Spinal cord (tissue), 9 donors: ENCODE measurements at regions not wholly inside any gene's neighbourhood (a gene's known extent, or its start where the extent isn't known, plus 50 kb on each side); places are given as distances from the start of the nearest gene placed in this dataset.
A peak's percentile ranks its signal among the peaks of the same experiment; 100 is the strongest.

Experiments
- DNase-seq, 6 donors: peaks; one replicate each; pipeline versions ENCODE4 v3.0.0 to v3.0.0-alpha.2; 2013 to 2015; ENCODE audit warnings: low spot score in 6 of 6, low read depth in 4 of 6
- H3K27ac ChIP-seq: one replicate; pipeline ENCODE4 v1.5.1; 2013; ENCODE audit warnings: low read depth, low read length, control low read depth
- H3K27me3 ChIP-seq: one replicate; pipeline ENCODE4 v1.6.1; 2013; ENCODE audit warnings: low read length; ENCODE audit not compliant: control insufficient read depth, insufficient read depth
- H3K36me3 ChIP-seq: one replicate; pipeline ENCODE4 v1.6.1; 2013; ENCODE audit warnings: low read length; ENCODE audit not compliant: control insufficient read depth, insufficient read depth
- H3K4me1 ChIP-seq: one replicate; pipeline ENCODE4 v1.6.1; 2013; ENCODE audit warnings: low read length; ENCODE audit not compliant: control insufficient read depth, insufficient read depth
- H3K4me3 ChIP-seq: one replicate; pipeline ENCODE4 v1.5.1; 2013; ENCODE audit warnings: low read depth, low read length, control low read depth
- H3K9me3 ChIP-seq: one replicate; pipeline ENCODE4 v1.6.1; 2013; ENCODE audit warnings: low read length; ENCODE audit not compliant: control insufficient read depth, insufficient read depth
- WGBS: methylation state at CpG from one replicate; pipeline ENCODE4 v1.1.5; 2013; ENCODE audit warnings: missing lambda C conversion rate; ENCODE audit not compliant: insufficient coverage; 5-methylcytosine and 5-hydroxymethylcytosine counted together
- donor health status: healthy.

DNA sequence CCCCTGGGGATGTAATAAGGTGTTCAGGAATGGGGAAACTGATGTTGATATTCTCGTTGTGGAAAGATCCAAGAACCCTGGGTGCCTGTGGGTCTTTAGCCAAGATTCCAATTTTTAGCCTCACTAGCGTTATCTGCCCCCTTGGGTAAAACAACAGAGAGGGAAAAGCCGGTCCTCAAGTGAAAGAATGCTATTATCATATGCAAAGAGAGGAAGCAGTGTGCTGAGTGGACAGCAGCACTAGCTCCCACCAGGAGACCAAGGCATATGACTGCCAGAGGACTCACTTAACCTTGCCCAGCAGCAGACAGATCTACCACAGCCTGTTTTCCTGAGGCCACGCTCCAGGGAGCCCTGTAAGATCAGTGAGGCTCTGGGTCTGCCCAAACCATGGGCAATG lies 257.9 kb upstream of the CPEB2 start:
- Histone ChIP-seq H3K4me3 (no peak overlapping the region), H3K27me3 (no peaks in the 10 kb centered on the region), H3K36me3 (no peaks in the 10 kb centered on the region), H3K27ac (no peak overlapping the region), H3K9me3 (no peaks in the 10 kb centered on the region), H3K4me1 (no peaks in the 10 kb centered on the region)
- WGBS, result 43% methylated on average over 3 of the region's 4 CpGs
- DNase-seq, result no peak

DNA sequence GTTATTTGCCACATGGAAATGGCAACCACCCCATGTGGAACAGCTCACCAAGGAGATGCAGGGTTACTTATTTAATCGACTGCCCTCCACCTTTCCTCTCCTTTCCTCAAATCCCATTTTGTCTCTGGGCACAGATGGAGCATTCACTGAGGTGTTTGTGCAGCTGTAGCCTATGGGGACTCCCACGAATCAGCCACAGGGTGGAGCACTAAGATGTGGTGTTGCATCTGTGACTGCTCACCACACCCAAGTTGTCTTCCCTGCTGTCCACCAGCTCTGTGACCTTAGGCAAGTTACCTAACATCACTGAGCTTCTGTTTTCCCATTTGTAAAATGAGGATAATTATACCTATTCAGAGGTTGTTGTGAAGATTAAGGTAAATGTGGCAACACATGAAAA lies 252.4 kb upstream of the CPEB2 start:
- no peaks in the 10 kb centered on the region for H3K27me3 ChIP-seq
- H3K36me3 ChIP-seq, result no peaks in the 10 kb centered on the region
- H3K27ac ChIP-seq, result no peak overlapping the region
- H3K4me1 ChIP-seq, result no peaks in the 10 kb centered on the region
- peaks cover 2% of the 10 kb centered on the region for H3K9me3 ChIP-seq
- no peak overlapping the region for H3K4me3 ChIP-seq
- 40% methylated on average over 1 of the region's 2 CpGs for WGBS
- peak in 1 of 6 donors; percentile 5 for DNase-seq

DNA sequence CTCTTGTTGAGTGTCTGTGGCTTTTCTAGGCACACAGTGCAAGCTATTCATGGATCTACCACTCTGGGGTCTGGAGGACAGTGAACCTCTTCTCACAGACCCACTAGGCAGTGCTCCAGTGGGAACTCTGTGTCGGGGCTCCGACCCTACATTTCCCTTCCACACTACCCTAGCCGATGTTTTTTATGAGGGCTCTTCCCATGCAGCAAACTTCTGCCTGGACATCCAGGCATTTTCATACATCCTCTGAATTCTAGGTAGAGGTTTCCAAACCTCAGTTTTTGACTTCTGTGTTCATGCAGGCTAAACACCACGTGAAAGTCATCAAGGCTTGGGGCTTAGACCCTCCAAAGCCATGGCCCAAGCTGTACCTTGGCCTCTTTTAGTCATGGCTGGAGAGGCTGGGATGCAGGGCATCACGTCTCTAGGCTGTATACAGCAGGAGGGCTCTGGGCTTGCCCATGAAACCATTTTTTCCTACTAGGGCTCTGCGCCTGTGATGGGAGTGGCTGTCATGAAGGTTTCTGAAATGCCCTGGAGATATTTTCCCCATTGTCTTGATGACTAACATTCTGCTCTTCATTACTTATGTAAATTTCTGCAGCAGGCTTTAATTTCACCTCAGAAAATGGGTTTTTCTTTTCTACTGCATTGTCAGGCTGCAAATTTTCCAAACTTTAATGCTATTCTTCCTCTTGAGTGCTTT lies 249.8 kb upstream of the CPEB2 start:
- WGBS, result 81% methylated on average over 4 of the region's 6 CpGs
- no peak for DNase-seq
- H3K4me3 ChIP-seq, result no peak overlapping the region
- no peaks in the 10 kb centered on the region for H3K27me3 ChIP-seq
- H3K9me3 ChIP-seq, result peaks cover 2% of the 10 kb centered on the region
- no peaks in the 10 kb centered on the region for H3K36me3 ChIP-seq
- no peak overlapping the region for H3K27ac ChIP-seq
- H3K4me1 ChIP-seq, result no peaks in the 10 kb centered on the region

DNA sequence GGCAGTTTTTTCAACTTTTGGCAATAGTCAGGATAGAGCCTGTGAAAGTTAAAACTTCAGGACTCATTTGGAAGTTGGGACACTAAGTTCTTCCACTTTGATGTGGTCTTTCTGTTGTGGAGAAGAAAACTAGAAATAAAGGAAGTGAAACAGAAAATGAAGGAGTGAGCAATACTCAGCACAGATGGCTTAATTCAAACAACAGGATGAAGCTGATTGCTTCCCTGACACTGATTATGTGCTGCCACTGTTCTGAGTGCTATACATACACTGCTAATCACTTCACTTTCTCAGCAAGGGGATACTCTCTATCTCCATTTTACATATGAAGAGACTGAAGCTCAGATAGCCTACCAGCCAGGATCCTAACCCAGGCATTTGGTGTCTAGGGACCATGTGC lies 235.1 kb upstream of the CPEB2 start:
- Histone ChIP-seq H3K4me1 (no peaks in the 10 kb centered on the region), H3K9me3 (no peaks in the 10 kb centered on the region), H3K4me3 (no peak overlapping the region), H3K27ac (no peak overlapping the region), H3K36me3 (no peaks in the 10 kb centered on the region), H3K27me3 (no peaks in the 10 kb centered on the region)
- DNase-seq, result peak in 1 of 6 donors; percentile 3

DNA sequence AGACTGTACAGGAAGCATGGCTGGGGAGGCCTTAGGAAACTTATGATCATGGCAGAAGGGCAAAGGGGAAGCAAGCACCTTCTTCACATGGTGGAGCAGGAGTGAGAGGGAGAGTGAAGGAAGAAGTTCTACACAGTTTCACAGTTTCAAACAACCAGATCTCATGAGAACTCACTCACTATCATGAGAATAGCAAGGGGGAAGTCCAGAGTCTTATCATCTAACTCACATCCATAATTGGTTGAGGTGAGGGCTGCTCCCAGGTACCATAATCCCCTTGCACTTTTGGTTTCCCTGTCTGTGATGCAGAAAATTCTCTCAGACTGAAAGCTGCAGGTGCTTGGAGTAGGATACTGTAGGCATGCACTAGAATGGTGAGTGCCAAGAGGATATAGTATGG lies 233.8 kb upstream of the CPEB2 start:
- H3K4me3 ChIP-seq, result no peak overlapping the region
- no peaks in the 10 kb centered on the region for H3K4me1 ChIP-seq
- no peak for DNase-seq
- H3K36me3 ChIP-seq, result no peaks in the 10 kb centered on the region
- no peaks in the 10 kb centered on the region for H3K9me3 ChIP-seq
- no peak overlapping the region for H3K27ac ChIP-seq
- no peaks in the 10 kb centered on the region for H3K27me3 ChIP-seq

DNA sequence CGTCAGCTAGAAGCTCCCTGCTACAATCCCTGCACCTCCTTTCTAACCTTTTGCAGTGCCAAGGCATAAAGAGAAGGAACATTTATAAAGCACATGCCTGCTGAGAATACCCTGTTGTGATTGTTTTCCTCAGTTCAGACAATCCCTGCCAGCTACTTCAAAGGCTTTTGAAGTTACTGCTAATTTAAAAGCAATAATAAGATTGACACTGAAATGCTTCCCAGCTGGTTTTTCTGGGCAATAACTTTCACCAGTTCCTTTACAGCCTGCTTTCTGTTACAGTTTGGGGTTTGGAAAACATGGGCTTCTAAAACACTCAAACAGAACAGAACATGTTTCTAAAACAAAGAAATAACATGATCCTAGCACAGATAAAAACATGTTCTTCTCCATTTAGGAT lies 232.3 kb upstream of the CPEB2 start:
- 14% methylated on average over 1 of the region's 1 CpG for WGBS
- Histone ChIP-seq H3K27ac (no peak overlapping the region), H3K36me3 (no peaks in the 10 kb centered on the region), H3K4me3 (no peak overlapping the region), H3K27me3 (no peaks in the 10 kb centered on the region), H3K9me3 (no peaks in the 10 kb centered on the region), H3K4me1 (no peaks in the 10 kb centered on the region)
- DNase-seq, result peak in 3 of 6 donors; percentile 7 to 68 (median 40)

DNA sequence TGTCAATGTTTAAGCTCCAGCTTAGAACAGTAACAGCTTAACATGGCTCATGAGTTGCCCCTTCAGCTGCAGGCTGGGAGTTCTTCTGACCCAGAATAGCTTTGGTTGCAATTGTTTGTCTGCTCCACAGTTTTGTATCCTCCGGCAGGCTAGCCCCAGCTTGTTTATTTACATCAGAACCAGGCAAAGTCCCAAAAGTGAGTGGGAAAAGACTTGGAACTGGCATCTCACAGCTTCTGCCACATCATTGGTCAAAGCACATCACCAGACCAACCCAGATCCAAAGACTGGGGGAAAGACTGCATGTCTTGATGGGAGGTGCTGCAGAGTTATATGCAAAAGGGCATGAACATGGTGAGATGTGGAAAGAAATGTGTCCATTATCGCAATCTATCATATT lies 231.2 kb upstream of the CPEB2 start:
- WGBS, result no CpG with 5 or more reads among the region's 2 CpGs

DNA sequence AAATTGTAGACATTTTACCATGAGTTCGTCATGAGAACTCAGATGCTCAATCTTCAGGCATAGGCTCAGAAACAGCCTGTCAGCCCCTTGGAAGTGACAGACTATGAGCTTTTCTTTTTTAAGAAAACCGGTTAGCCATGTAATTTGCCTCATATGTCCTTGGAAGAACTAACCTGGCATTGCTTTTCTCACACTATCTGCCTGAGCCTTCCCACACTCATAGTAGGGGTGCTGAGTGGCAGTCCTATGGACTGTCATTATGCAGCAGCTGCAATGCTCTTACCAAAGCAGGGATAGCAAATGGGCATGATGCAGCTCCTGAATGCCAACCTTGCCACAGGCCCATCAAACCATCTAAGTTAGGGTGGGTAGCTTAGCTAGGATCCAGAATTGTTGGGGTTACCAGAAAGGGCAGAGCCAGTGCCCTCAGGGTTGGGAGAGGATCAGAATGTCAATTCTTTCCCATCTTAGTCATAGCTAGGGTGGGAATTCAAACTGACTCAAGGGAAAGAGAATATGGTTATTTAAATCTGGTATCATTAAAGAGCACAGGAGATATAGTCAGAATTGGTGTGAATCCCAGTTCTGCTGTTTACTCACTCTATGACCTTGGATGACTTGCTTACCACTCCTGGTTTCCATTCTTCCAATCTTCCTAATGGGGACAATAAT lies 230.6 kb upstream of the CPEB2 start:
- Histone ChIP-seq H3K9me3 (no peaks in the 10 kb centered on the region), H3K4me1 (no peaks in the 10 kb centered on the region), H3K36me3 (no peaks in the 10 kb centered on the region), H3K27me3 (no peaks in the 10 kb centered on the region), H3K4me3 (no peak overlapping the region), H3K27ac (no peak overlapping the region)
- DNase-seq, result no peak
- WGBS, result 100% methylated on average over 1 of the region's 2 CpGs

More for the DNA sequence above, 231.2 kb upstream of the CPEB2 start:
- H3K4me1 ChIP-seq, result no peaks in the 10 kb centered on the region
- H3K27ac ChIP-seq, result no peak overlapping the region
- no peaks in the 10 kb centered on the region for H3K27me3 ChIP-seq
- no peak overlapping the region for H3K4me3 ChIP-seq
- H3K9me3 ChIP-seq, result no peaks in the 10 kb centered on the region
- H3K36me3 ChIP-seq, result no peaks in the 10 kb centered on the region
- peak in 3 of 6 donors; percentile 2 to 68 (median 6) for DNase-seq

DNA sequence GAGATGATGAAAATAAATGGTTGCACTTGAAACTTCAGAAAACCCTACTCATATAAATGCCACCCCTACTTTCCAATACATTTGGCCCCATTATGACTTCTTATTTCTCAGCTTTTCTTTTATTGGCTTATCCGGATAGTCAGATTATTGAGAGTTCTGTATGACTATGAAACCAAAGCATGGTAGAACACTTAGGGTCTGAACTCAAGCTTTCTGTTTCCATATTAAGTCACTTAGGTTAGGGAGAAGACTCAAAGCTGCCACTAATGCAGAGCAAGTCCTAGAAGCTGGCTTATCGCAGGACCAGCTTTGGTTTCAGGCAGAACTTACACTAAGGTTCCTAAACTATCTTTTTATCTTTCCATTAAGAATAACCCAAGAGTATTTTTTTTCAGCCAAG lies 229.9 kb upstream of the CPEB2 start:
- no peak overlapping the region for H3K27ac ChIP-seq
- no peaks in the 10 kb centered on the region for H3K36me3 ChIP-seq
- H3K4me3 ChIP-seq, result no peak overlapping the region
- DNase-seq, result no peak
- no peaks in the 10 kb centered on the region for H3K4me1 ChIP-seq
- no peaks in the 10 kb centered on the region for H3K9me3 ChIP-seq
- 100% methylated on average over 1 of the region's 2 CpGs for WGBS
- H3K27me3 ChIP-seq, result no peaks in the 10 kb centered on the region
